Esophagus squamous epithelium (tissue), 4 donors: ENCODE measurements at regions not wholly inside any gene's neighbourhood (a gene's known extent, or its start where the extent isn't known, plus 50 kb on each side); places are given as distances from the start of the nearest gene placed in this dataset.

Source experiments
- CTCF ChIP-seq, 6 experiments: fragments of 450-650 bp in 4 of 6; fragments of 200-600 bp in 2 of 6; sonication (generic) in 2 of 6; IDR thresholded peaks; one replicate each; pipeline ENCODE4 v1.5.1; 2016 to 2019; ENCODE audit warnings: antibody characterized with exemption in 6 of 6, mild to moderate bottlenecking in 4 of 6, moderate library complexity in 4 of 6
- POLR2A ChIP-seq, 4 donors: fragments of 450-650 bp; IDR thresholded peaks; one replicate each; pipeline ENCODE4 v1.6.1; 2017; ENCODE audit warnings: antibody characterized with exemption in 4 of 4, mild to moderate bottlenecking in 4 of 4, moderate library complexity in 3 of 4

- no peak for TF ChIP-seq POLR2A (IDR thresholded peaks at IDR 0.05)
- no peak for TF ChIP-seq CTCF (IDR thresholded peaks at IDR 0.05)
Measured at GRCh38 chr5:56564541-56565282, 250.6 kb upstream of the MAP3K1 start.
